Muscle of leg (tissue), 3 donors: ENCODE measurements at regions not wholly inside any gene's neighbourhood (a gene's known extent, or its start where the extent isn't known, plus 50 kb on each side); places are given as distances from the start of the nearest gene placed in this dataset.
"Not testable (repeated sequence)": the region's sequence is repeated elsewhere in the genome, so short reads cannot be mapped to it uniquely, and the experiment has no call there.

Experiments used
- DNase-seq: peaks from one replicate; pipeline ENCODE4 v3.0.0; 2013
- H3K27ac ChIP-seq: one replicate; pipeline ENCODE4 v1.5.1; 2013; ENCODE audit warnings: mild to moderate bottlenecking, low read length, control low read depth
- H3K27me3 ChIP-seq: one replicate; pipeline ENCODE4 v1.6.1; 2013; ENCODE audit warnings: low read length; ENCODE audit not compliant: control insufficient read depth, insufficient read depth
- H3K36me3 ChIP-seq: one replicate; pipeline ENCODE4 v1.6.1; 2013; ENCODE audit warnings: low read length; ENCODE audit not compliant: control insufficient read depth, insufficient read depth
- H3K4me1 ChIP-seq: one replicate; pipeline ENCODE4 v1.6.1; 2013; ENCODE audit warnings: low read length; ENCODE audit not compliant: control insufficient read depth, insufficient read depth
- H3K4me3 ChIP-seq: one replicate; pipeline ENCODE4 v1.5.1; 2013; ENCODE audit warnings: low read length, control low read depth
- H3K9me3 ChIP-seq: replicated peaks from 2 replicates; pipeline ENCODE4 v1.6.1; 2013; ENCODE audit warnings: low read depth, low read length; ENCODE audit not compliant: control insufficient read depth
- WGBS: methylation state at CpG from one replicate; pipeline ENCODE4 v1.1.5; 2013; ENCODE audit warnings: missing lambda C conversion rate; ENCODE audit not compliant: insufficient coverage; 5-methylcytosine and 5-hydroxymethylcytosine counted together

- DNase-seq, result no peak
- no peak overlapping the region for H3K27ac ChIP-seq
- no peaks in the 10 kb centered on the region for H3K27me3 ChIP-seq
- H3K4me3 ChIP-seq, result no peak overlapping the region
- H3K36me3 ChIP-seq, result no peaks in the 10 kb centered on the region
- no peaks in the 10 kb centered on the region for H3K4me1 ChIP-seq
- WGBS, result no CpG with 5 or more reads among the region's 3 CpGs
- H3K9me3 ChIP-seq, result peaks cover 7% of the 10 kb centered on the region
These were observed 174.4 kb upstream of the SPIN4 start for GRCh38 chrX:63525491-63525890.

- not testable (repeated sequence) for H3K4me3 ChIP-seq, H3K27me3 ChIP-seq, H3K9me3 ChIP-seq, H3K4me1 ChIP-seq, DNase-seq, H3K36me3 ChIP-seq, H3K27ac ChIP-seq
- 77% methylated on average over 6 of the region's 11 CpGs for WGBS
These were observed 168.2 kb upstream of the SPIN4 start for GRCh38 chrX:63519368-63519767.

- Histone ChIP-seq H3K27ac (peak overlapping the region; percentile 65), H3K9me3 (no peaks in the 10 kb centered on the region), H3K4me1 (no peaks in the 10 kb centered on the region), H3K36me3 (no peaks in the 10 kb centered on the region), H3K27me3 (no peaks in the 10 kb centered on the region), H3K4me3 (no peak overlapping the region)
- peak; percentile 63 for DNase-seq
These were observed 163.5 kb upstream of the SPIN4 start for GRCh38 chrX:63514569-63515080.

- Histone ChIP-seq H3K27ac (peak overlapping the region; percentile 65), H3K36me3 (no peaks in the 10 kb centered on the region), H3K9me3 (no peaks in the 10 kb centered on the region), H3K4me3 (no peak overlapping the region), H3K4me1 (no peaks in the 10 kb centered on the region), H3K27me3 (no peaks in the 10 kb centered on the region)
- 27% methylated on average over 3 of the region's 5 CpGs for WGBS
- DNase-seq, result peak; percentile 94
These were observed 162.9 kb upstream of the SPIN4 start for GRCh38 chrX:63513825-63514568.

GRCh38 chrX:63511361-63511760 is 160.2 kb upstream of the SPIN4 start:
- 86% methylated on average over 2 of the region's 3 CpGs for WGBS

GRCh38 chrX:63508668-63509067 is 157.5 kb upstream of the SPIN4 start:
- Histone ChIP-seq H3K9me3 (no peaks in the 10 kb centered on the region), H3K4me1 (no peaks in the 10 kb centered on the region), H3K27me3 (no peaks in the 10 kb centered on the region), H3K27ac (no peak overlapping the region), H3K36me3 (no peaks in the 10 kb centered on the region), H3K4me3 (no peak overlapping the region)
- WGBS, result 83% methylated on average over 2 of the region's 5 CpGs
- DNase-seq, result no peak

More at GRCh38 chrX:63511361-63511760, 160.2 kb upstream of the SPIN4 start:
- Histone ChIP-seq H3K4me3 (no peak overlapping the region), H3K27ac (no peak overlapping the region), H3K27me3 (no peaks in the 10 kb centered on the region), H3K9me3 (no peaks in the 10 kb centered on the region), H3K36me3 (no peaks in the 10 kb centered on the region), H3K4me1 (no peaks in the 10 kb centered on the region)
- no peak for DNase-seq

GRCh38 chrX:63506320-63506719 is 155.2 kb upstream of the SPIN4 start:
- Histone ChIP-seq H3K36me3 (no peaks in the 10 kb centered on the region), H3K27ac (no peak overlapping the region), H3K9me3 (no peaks in the 10 kb centered on the region), H3K4me1 (no peaks in the 10 kb centered on the region), H3K27me3 (no peaks in the 10 kb centered on the region), H3K4me3 (no peak overlapping the region)
- peak; percentile 55 for DNase-seq
- no CpG with 5 or more reads among the region's 1 CpG for WGBS

- H3K4me1 ChIP-seq, result no peaks in the 10 kb centered on the region
- H3K4me3 ChIP-seq, result no peak overlapping the region
- no peaks in the 10 kb centered on the region for H3K27me3 ChIP-seq
- no peak overlapping the region for H3K27ac ChIP-seq
- WGBS, result no CpG with 5 or more reads among the region's 1 CpG
- peaks cover 6% of the 10 kb centered on the region for H3K9me3 ChIP-seq
- H3K36me3 ChIP-seq, result no peaks in the 10 kb centered on the region
- no peak for DNase-seq
These were observed 152.4 kb upstream of the SPIN4 start for GRCh38 chrX:63503541-63503940.

- H3K36me3 ChIP-seq, result no peaks in the 10 kb centered on the region
- no peaks in the 10 kb centered on the region for H3K27me3 ChIP-seq
- no peak overlapping the region for H3K4me3 ChIP-seq
- DNase-seq, result no peak
- H3K27ac ChIP-seq, result no peak overlapping the region
- peaks cover 5% of the 10 kb centered on the region for H3K9me3 ChIP-seq
- no peaks in the 10 kb centered on the region for H3K4me1 ChIP-seq
- 85% methylated on average over 3 of the region's 4 CpGs for WGBS
These were observed 137.6 kb upstream of the SPIN4 start for GRCh38 chrX:63488546-63489373.

- H3K9me3 ChIP-seq, result peaks cover 37% of the 10 kb centered on the region
- no peaks in the 10 kb centered on the region for H3K27me3 ChIP-seq
- H3K36me3 ChIP-seq, result no peaks in the 10 kb centered on the region
- WGBS, result no CpG with 5 or more reads among the region's 1 CpG
- no peak overlapping the region for H3K27ac ChIP-seq
- DNase-seq, result no peak
- no peaks in the 10 kb centered on the region for H3K4me1 ChIP-seq
- H3K4me3 ChIP-seq, result no peak overlapping the region
These were observed 124.1 kb upstream of the SPIN4 start for GRCh38 chrX:63475200-63475599.
